ENCODE measurements at regions not wholly inside any gene's neighbourhood (a gene's known extent, or its start where the extent isn't known, plus 50 kb on each side); places are given as distances from the start of the nearest gene placed in this dataset.

- DNase-seq, result no peak
These were observed 155.3 kb downstream of the SNX18 start for GRCh38 chr5:54672871-54673270.

- DNase-seq, result no peak
These were observed 154.1 kb downstream of the SNX18 start for GRCh38 chr5:54671681-54672080.

DNA sequence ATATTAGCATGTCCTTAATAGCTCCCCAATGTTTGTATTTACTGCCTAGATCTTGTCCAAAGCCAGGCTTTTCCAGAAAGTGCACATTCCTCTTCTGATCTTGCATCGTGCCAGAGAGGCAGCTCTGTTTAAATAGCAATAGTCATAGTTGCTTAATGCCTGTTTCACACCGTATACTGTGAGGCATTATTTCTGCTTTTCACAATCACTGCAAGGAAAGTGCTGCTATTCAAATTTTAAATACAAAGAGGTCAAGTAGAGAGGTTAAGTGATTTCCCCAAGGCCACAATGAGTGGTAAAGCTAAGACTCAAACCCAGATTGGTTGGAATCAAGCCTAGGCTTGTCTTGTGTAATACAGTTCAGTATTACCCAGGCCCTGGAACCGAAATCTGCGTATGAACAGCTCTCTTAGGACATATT, 153.6 kb downstream of the SNX18 start:
- no peak for DNase-seq

- no peak for DNase-seq
These were observed 152.7 kb downstream of the SNX18 start for GRCh38 chr5:54670281-54670680.

DNA sequence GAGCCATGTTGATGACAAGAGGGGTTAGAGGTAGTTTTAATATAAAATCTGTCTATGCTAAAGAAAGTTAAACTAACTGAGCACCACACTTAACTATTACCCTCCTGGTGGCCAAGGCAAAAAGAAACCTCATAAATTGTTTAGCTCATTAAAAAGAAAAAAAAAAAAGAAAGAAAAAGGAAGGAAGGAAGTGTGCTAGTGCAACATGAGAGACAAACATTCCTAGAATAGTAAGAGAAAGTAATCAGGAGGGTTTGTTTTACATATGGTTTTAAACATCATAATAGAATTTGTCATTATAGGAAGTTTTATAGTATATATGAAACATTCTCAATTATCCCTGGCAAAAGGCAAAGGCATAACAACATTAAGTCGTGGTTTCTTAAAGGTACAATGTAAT, 152.3 kb downstream of the SNX18 start:
- DNase-seq, result no peak

GRCh38 chr5:54669285-54669684, 151.7 kb downstream of the SNX18 start:
- DNase-seq, result no peak

- no peak for DNase-seq
These were observed 150.5 kb downstream of the SNX18 start for GRCh38 chr5:54668096-54668495.

DNA sequence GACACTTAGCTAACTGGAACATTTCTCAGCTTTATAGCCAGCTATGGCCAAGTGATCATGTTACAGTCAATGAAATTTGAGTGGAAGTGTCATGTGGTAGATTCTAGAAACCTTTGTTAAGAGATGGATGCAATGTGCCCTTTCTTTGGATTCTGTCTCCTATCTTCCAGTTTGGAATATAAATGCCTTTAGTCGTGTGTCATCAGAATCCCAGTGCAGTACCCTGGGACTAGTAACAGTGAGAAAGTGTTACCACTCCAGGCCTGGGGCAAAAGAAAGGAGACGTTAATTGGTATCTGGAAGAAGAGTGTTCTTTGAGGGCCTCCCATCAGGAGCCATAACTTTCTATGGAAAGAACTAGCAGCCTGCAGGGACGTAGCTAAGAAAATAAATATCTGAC, 149.6 kb downstream of the SNX18 start:
- no peak for DNase-seq

DNA sequence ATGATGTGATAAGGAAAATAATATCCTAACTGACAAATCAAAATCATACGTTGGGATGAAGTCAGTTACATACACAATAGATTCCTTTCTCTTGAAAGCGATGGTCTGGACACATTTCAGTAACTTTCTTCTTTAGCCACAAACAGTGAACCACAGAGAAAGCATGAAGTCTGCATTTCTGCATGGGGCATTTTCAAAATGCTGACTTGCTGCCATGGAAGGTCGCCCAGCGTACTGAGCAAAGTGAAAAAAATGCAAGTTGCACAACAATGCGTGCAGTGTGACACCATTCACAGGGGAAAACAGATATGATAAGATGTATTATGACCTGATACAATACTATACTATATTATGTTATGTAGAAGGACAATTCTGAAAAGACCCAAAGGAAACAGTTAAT, 146.3 kb downstream of the SNX18 start:
- DNase-seq, result no peak

DNA sequence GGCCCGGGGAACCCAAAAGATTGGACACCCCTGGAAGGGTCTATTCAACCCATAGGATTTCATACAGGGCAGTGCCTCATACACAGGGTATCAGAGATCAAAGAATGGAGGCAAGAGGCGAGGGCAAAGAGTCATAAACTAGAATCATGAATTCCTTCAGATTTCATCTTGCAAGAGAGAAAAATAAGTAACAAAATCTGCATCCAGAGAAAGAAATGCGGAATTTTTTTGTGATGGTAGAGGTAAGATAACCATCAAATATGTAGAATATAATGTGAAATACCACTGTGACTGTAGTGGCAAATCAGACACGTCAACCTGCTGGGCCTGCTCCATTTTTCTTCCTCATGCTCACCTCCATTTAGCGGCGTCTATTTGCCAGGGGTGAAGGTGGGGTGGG, 143.6 kb downstream of the SNX18 start:
- no peak for DNase-seq

DNA sequence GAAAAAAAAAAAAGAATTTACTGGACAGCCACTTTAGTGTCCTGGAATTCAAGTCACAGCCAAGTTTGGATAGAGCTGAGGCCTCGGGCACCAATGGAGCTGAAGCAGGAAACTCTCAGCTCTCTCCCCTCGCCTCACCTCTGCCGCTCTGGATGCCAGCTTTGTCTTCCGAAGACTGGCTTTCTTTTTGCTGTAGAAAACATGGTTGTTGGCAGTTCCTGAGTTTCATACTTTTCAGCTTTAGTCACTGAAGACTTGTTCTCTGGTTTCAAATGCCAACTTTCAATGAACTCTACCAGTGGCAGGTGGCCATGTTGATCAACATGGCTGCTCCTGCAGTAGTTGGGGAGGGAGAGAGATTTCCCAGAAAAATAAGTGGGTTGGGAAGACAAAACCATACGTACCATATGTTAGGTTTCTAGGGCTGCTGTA, 142.2 kb downstream of the SNX18 start:
- DNase-seq, result no peak

DNA sequence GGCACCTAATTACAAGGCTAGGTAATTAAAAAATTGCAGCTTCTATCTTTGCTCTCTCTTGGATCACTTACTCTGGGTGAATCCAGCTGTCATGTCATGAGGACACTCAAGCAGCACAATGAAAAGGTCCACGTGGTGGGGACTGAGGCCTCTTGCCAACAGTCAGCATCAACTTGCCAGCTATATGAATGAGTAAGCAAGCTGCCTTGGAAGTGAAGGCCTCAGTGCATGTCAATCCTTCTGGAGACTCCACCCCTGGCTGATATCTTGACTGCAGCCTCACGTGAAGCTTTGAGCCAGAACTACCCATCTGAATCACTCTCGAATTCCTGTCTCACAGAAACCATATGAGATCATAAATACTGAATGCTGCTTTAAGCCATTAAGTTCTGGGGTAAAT, 140.5 kb downstream of the SNX18 start:
- DNase-seq, result peak; percentile 50

DNA sequence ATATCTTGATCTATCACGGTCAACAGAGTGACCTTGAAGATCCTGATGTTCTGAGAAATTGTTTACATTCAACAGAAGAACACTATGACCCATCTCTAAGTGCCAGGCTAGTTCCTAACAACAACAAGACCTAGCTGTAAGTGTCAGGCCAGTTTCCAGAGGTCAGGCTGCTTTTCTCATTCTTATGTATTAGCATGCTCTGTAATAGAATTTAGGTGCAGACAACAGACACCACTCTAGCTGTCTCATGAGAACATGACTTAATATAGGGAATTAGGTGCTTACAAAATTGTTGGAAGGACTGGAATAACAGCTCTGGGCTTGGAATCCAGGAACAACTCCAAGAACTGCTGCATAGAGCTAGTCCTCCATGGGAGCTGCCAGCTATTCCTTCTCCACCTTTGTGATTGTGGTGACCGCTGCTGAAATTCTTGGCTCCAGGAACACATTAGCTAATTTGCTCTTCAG, 138.7 kb downstream of the SNX18 start:
- DNase-seq, result no peak

DNA sequence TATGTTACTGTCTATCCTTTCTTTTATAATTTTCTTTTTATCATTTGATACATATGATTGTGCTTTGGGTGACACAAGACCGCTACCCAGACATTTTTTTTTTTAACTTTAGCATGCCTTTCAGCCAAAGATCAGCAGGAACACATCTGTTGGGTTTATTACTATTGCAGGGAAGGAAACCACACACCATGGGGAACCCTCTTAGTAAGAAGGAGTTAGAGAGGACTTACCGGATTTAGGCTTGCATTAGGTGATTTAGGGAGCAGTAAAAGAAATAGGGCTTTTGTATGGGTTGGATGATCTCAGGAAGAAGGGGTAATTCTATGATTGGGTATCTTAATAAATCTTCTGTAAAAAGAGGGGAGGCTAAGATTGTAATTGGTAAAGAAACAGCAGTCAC, 138.2 kb downstream of the SNX18 start:
- no peak for DNase-seq

- no peak for DNase-seq
These were observed 137.7 kb downstream of the SNX18 start for GRCh38 chr5:54655266-54655665.

GRCh38 chr5:54653956-54654614, 136.5 kb downstream of the SNX18 start:
- no peak for DNase-seq

DNA sequence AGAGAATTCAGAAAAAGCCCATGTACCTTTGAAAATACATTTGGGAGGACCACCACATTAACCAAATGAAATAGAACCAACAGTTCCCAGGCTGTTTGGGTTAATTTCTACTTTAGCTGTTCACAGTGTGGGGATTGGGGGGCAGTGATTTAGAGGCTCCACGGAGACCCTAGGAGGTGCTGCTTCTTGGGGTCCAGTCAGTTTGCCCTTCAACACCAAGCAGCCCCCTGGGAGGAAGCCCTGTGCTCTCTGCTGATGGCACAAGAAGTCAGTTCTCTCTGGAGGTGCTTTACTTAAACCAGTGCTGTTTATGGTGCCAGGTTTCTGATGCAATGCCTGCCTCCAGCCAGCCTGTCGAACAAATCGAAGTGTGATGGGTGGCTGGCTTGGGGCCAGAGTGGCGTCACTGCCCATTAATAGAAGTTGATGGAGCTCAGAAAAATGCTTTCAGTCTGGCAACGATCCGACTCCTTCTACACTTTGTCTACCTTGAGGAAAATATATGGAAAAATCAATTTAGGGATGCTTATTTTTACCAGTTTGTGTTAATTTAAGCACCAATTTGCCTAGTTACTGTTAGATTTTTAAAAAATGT, 134.0 kb downstream of the SNX18 start:
- peak; percentile 71 for DNase-seq

- no peak for DNase-seq
These were observed 131.5 kb downstream of the SNX18 start for GRCh38 chr5:54649041-54649504.

DNA sequence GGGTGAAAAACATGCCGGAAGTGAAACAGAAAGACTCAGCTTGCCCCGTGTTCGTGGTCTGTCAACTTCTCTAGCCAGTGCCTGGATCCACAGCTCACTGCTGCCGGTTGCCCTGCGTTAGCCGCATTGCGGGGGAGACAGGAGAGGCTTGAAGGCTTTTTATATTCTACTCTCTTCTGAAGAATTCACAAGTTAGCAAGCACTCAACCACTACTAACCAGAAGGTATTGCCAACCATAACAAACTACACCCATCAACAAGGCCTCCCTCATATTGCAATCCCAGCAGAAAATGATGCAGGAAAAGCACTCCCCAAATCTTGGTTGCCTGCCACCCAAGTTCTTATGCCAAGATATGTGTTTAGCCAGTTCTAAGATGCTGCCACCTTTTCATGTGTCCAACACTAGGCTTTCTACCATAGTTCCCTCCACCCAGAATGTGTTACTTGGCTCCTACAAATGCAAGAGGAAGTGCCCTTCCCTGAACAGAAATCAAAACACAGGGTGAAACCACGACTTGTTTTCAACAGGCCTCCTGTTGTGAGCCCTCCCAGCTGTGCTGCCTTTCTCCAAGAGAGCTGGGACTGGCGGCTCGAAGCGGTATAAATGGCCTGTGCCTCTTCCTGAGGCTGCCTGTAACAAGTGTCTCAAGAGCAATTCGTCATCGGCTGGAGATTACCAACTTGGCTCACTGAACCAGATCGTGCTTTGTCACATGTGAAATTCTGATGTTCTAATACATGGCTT, 129.0 kb downstream of the SNX18 start:
- DNase-seq, result peak; percentile 59

GRCh38 chr5:54645882-54646355, 128.4 kb downstream of the SNX18 start:
- DNase-seq, result no peak

DNA sequence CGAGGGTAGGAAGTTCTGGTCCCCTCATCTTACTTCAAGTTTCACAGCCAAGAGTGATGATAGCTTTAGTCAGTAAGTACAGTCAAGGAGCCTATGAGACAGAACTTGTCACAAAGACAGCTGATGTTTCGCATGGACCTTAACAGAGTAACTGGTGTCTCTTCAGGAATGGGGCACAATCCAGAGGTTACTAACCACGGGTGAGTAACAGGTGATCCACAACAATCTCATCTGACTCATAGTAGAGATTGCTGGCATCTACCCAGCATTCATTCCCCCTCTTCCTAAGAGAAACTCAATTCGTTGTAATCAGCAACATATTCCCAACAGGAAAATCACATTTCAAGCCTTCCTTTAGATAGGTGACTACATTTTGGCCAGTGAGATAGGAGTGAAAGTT, 126.7 kb downstream of the SNX18 start:
- no peak for DNase-seq

DNA sequence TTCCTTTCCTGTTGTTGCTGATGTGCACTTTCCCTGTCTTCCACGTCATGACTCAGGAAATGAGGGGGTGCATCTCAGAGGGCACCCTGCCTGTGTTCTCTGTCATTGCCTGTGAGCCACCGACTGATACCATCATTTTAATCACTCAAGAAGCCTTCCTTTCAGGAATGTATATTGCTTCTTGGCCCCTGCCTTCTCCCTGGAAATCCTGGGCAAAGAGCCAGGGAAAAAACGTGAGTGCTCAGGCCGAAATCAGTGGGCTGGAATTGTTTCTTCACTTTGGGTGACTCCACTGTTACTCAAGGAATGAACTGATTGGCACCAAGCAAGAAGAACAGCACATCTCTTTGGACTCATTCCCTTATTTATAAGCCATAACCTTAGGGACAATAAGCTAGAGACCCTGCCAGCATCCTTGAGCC, 126.1 kb downstream of the SNX18 start:
- no peak for DNase-seq

DNA sequence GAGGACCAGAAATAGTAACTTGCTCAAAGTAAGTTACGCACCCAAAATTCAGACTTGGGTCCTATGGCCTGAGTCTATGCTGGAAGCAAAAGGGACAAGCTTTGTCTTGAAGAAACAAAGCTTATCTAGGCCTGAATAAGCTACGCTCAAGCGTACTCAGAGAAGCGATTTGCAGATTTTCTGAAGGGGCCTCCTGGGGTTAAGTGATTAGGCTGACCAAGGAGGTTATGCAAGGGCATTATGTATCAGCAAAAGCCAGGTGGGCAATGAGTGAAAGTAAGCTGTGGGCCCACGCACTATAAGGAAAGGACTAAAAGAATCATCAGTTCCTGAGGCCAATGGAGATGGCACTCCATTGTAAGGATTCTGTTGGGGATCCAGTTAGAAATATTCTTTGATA, 122.1 kb downstream of the SNX18 start:
- DNase-seq, result no peak

DNA sequence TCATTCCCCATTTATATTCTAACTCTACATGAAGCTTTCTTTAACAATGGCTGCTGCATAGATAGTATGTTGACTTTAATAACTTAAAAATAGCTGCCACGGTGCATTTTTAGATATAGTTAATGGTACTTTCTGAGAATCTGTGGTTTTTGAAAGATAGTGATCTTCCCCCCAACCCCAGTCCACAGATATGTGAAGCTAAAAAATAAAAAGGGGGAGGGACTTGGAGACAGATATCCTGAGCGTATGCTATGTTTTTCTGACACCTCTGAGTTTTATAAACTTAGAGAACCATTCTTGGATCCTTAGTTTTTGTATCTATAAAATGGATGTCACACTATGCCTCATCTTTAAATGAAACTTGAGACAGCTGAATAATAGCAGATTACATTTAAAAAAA, 120.5 kb downstream of the SNX18 start:
- DNase-seq, result no peak

Measured in COR-L47 (cell line).